Astrocyte (in vitro differentiated cells and primary cell): ENCODE measurements at regions not wholly inside any gene's neighbourhood (a gene's known extent, or its start where the extent isn't known, plus 50 kb on each side); places are given as distances from the start of the nearest gene placed in this dataset.

ENCODE experiments used
- DNase-seq: peaks from one replicate; pipeline ENCODE4 v3.0.0-alpha.2; 2010; ENCODE audit warnings: low read depth
- FAIRE-seq: peaks from 2 replicates; lab custom pipeline; 2011; peaks lifted over from hg19 to GRCh38; lab: Jason Lieb, UNC
- H2AFZ ChIP-seq: 2 replicates; pipeline ENCODE4 v1.6.0; 2012; ENCODE audit warnings: low read depth, low read length, inconsistent platforms
- H3K27ac ChIP-seq: 2 replicates; pipeline ENCODE4 v1.5.1; 2011; ENCODE audit warnings: low read depth, low read length, inconsistent platforms
- H3K27me3 ChIP-seq: 2 replicates; pipeline ENCODE4 v1.6.0; 2011; ENCODE audit warnings: low read length, inconsistent platforms; ENCODE audit not compliant: insufficient read depth
- H3K36me3 ChIP-seq: 2 replicates; pipeline ENCODE4 v1.5.1; 2011; ENCODE audit warnings: low read length, inconsistent platforms; ENCODE audit not compliant: insufficient read depth
- H3K4me1 ChIP-seq: 2 replicates; pipeline ENCODE4 v1.5.1; 2011; ENCODE audit warnings: low read length, inconsistent platforms; ENCODE audit not compliant: insufficient read depth
- H3K4me2 ChIP-seq: 2 replicates; pipeline ENCODE4 v1.6.0; 2012; ENCODE audit warnings: low read length, inconsistent platforms
- H3K4me3 ChIP-seq: 2 replicates; pipeline ENCODE4 v1.5.1; 2011; ENCODE audit warnings: low read depth, mild to moderate bottlenecking, low read length, inconsistent platforms; ENCODE audit not compliant: insufficient read depth
- H3K79me2 ChIP-seq: 2 replicates; pipeline ENCODE4 v1.6.0; 2012; ENCODE audit warnings: mild to moderate bottlenecking, low read length, inconsistent platforms; ENCODE audit not compliant: insufficient read depth
- H3K9ac ChIP-seq: 2 replicates; pipeline ENCODE4 v1.6.0; 2012; ENCODE audit warnings: mild to moderate bottlenecking, low read length, inconsistent platforms
- H3K9me3 ChIP-seq: 2 replicates; pipeline ENCODE4 v1.5.1; 2012; ENCODE audit warnings: low read depth, mild to moderate bottlenecking, low read length, inconsistent platforms; ENCODE audit not compliant: insufficient read depth
- H4K20me1 ChIP-seq: 2 replicates; pipeline ENCODE4 v1.6.0; 2012; ENCODE audit warnings: low read length, inconsistent platforms; ENCODE audit not compliant: insufficient read depth
- H3K27ac Mint-ChIP-seq: one replicate; pipeline ENCODE4 v1.8.0; 2021; ENCODE audit warnings: mild to moderate bottlenecking, mixed read lengths; ENCODE audit not compliant: unreplicated experiment
- H3K27me3 Mint-ChIP-seq: one replicate; pipeline ENCODE4 v1.8.0; 2021; ENCODE audit warnings: low read depth, mixed read lengths; ENCODE audit not compliant: unreplicated experiment
- H3K36me3 Mint-ChIP-seq: one replicate; pipeline ENCODE4 v1.8.0; 2021; ENCODE audit warnings: low read depth, mixed read lengths; ENCODE audit not compliant: unreplicated experiment
- H3K4me1 Mint-ChIP-seq: one replicate; pipeline ENCODE4 v1.8.0; 2021; ENCODE audit warnings: low read depth, mixed read lengths; ENCODE audit not compliant: unreplicated experiment
- H3K4me3 Mint-ChIP-seq: one replicate; pipeline ENCODE4 v1.8.0; 2021; ENCODE audit warnings: mild to moderate bottlenecking, moderate library complexity, mixed read lengths; ENCODE audit not compliant: unreplicated experiment
- H3K9me3 Mint-ChIP-seq: one replicate; pipeline ENCODE4 v1.8.0; 2021; ENCODE audit warnings: mild to moderate bottlenecking, mixed read lengths; ENCODE audit not compliant: unreplicated experiment
- CTCF ChIP-seq: IDR thresholded peaks from 2 replicates; pipeline ENCODE4 v1.5.1; 2011; ENCODE audit warnings: low read depth, mild to moderate bottlenecking, inconsistent platforms, low read length, moderate library complexity; ENCODE audit not compliant: insufficient read depth
- EZH2 ChIP-seq: IDR thresholded peaks from 2 replicates; pipeline ENCODE4 v1.6.1; 2012; ENCODE audit warnings: mild to moderate bottlenecking, low read length, inconsistent platforms; ENCODE audit not compliant: insufficient read depth

DNA sequence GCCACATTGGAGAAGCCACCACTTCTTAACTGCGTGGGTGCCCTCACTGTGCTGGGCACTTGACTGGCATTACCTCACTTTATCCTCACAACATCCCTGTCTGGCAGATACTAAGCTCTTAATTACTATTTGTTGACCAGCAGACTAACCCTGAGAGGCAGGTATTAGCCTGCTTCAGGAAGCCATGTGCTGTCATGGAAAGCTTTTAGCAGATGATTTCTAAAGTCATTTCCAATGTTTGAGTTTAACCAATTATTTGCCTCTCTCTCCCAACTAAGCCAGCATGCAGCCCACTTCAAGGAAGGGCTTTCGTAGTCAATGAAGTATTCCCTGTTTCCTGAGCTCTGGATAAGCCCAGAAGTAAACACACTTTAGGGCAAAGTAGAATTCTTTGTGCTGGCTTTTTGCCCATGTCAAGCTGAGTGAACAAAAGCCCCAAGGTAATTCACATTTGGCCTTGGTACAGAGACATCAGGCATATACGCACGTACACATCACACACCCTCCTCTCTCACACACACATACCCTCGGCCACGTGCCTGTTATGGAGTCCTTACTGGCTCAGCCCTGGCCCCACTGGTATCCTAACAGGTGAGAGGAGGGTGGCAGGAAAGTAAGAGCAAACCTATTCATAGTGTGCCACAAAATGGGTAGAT is 108.6 kb downstream of the C1D start:
- Histone ChIP-seq H3K9ac (no peak overlapping the region), H3K4me3 (no peak overlapping the region), H2AFZ (no peak overlapping the region), H3K4me2 (no peak overlapping the region), H3K36me3 (no peaks in the 10 kb centered on the region), H3K79me2 (no peaks in the 10 kb centered on the region), H4K20me1 (no peaks in the 10 kb centered on the region), H3K27ac (no peak overlapping the region), H3K9me3 (peaks cover 5% of the 10 kb centered on the region), H3K4me1 (no peaks in the 10 kb centered on the region), H3K27me3 (no peaks in the 10 kb centered on the region)
- Mint-ChIP-seq H3K4me1 (no peaks in the 10 kb centered on the region), H3K9me3 (peaks cover 2% of the 10 kb centered on the region), H3K27ac (no peak overlapping the region), H3K27me3 (peaks cover 3% of the 10 kb centered on the region), H3K4me3 (no peak overlapping the region), H3K36me3 (no peaks in the 10 kb centered on the region)
- FAIRE-seq = no peak
- TF ChIP-seq EZH2 = no peak
- no peak for TF ChIP-seq CTCF
- DNase-seq = no peak

DNA sequence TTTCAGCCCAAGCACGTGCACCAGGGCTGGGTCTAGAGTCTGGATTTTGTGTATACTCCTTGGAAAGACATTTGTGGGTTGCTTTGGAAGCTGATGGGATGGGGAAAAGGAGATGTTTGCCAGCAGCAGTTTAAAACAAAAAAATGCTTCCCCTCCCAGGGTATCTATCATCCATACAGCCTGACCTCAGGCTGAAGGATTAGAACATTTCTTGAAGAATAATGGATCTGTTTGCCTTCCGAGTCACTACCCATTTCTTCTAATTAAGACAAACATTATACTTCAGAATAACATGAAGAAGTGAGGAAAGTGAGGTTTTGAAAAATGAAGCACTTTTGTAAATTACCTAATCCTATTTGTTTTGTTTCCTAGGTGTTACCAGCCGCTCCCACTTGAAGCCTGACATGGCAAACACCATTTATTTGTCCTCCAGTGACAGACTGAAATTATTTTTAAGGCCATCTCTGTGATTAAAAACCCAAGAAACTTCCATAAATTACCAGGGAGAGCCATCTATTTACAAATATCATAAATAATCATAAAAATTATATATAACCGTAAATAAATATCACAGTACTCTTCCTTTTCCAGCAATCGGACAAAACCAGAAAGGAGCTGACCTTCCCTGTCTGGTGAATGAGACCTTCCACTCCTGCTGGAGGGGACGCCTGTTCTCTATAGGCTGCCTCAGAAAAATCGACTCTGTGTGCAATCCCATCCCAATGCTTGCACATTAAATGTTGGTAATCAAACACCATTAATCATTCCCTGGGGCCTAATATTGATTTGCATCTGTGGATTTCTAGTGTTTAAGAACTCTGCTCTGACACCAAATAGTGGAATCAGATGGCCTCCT is 106.8 kb downstream of the C1D start:
- Histone ChIP-seq H4K20me1 (no peaks in the 10 kb centered on the region), H3K4me1 (no peaks in the 10 kb centered on the region), H3K9ac (no peak overlapping the region), H3K9me3 (peaks cover 5% of the 10 kb centered on the region), H3K79me2 (no peaks in the 10 kb centered on the region), H3K36me3 (no peaks in the 10 kb centered on the region), H3K27me3 (no peaks in the 10 kb centered on the region), H3K4me3 (no peak overlapping the region), H3K4me2 (no peak overlapping the region), H2AFZ (no peak overlapping the region), H3K27ac (no peak overlapping the region)
- no peaks in the 10 kb centered on the region for H3K36me3 Mint-ChIP-seq
- peaks cover 2% of the 10 kb centered on the region for H3K9me3 Mint-ChIP-seq
- no peak overlapping the region for H3K27ac Mint-ChIP-seq
- TF ChIP-seq CTCF = no peak
- no peak for TF ChIP-seq EZH2
- peaks cover 3% of the 10 kb centered on the region for H3K27me3 Mint-ChIP-seq
- no peaks in the 10 kb centered on the region for H3K4me1 Mint-ChIP-seq
- DNase-seq (no peak), FAIRE-seq (no peak)
- H3K4me3 Mint-ChIP-seq = no peak overlapping the region

GRCh38 chr2:67965246-67965645 is 97.6 kb downstream of the C1D start:
- Mint-ChIP-seq H3K27me3 (no peaks in the 10 kb centered on the region), H3K9me3 (no peaks in the 10 kb centered on the region), H3K36me3 (no peaks in the 10 kb centered on the region), H3K27ac (no peak overlapping the region), H3K4me1 (no peaks in the 10 kb centered on the region), H3K4me3 (no peak overlapping the region)
- no peak overlapping the region for H3K9ac ChIP-seq
- no peaks in the 10 kb centered on the region for H3K27me3 ChIP-seq
- H2AFZ ChIP-seq = no peak overlapping the region
- no peak for FAIRE-seq
- no peaks in the 10 kb centered on the region for H3K4me1 ChIP-seq
- no peaks in the 10 kb centered on the region for H4K20me1 ChIP-seq
- TF ChIP-seq CTCF (no peak), EZH2 (no peak)
- H3K4me2 ChIP-seq = no peak overlapping the region
- H3K9me3 ChIP-seq = no peaks in the 10 kb centered on the region
- no peaks in the 10 kb centered on the region for H3K36me3 ChIP-seq
- H3K4me3 ChIP-seq = no peak overlapping the region
- H3K27ac ChIP-seq = no peak overlapping the region
- H3K79me2 ChIP-seq = no peaks in the 10 kb centered on the region
- no peak for DNase-seq
